ENCODE measurements at regions not wholly inside any gene's neighbourhood (a gene's known extent, or its start where the extent isn't known, plus 50 kb on each side); places are given as distances from the start of the nearest gene placed in this dataset.
A peak's percentile ranks its signal among the peaks of the same experiment; 100 is the strongest.

DNA sequence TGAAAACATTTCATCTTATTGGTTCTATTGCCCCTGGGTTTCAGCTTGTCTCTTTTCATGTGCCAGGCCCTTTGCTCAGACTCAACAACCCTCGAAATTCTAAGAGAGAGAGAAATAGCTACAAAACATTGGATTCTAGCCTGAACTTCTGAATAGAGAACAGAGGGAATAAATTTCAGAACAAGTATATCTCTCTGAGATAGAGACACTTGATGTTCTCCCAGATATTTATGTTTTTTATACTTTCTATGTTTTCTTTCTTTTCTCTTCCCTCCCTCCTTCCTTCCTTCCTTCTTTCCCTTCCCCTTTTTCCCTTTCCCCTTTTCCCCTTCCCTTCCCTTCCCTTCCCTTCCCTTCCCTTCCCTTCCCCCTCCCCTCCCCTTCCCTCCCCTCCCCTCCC, 279.5 kb upstream of the SPRED2 start:
- Histone ChIP-seq H3K36me3 (ENCODE audit: control insufficient read depth in 2 of 2, insufficient read depth in 1 of 2, low read length in 2 of 2) (no peaks in the 10 kb centered on the region), H3K27ac (ENCODE audit: extremely low read depth, low read depth, low read length) (no peak overlapping the region), H3K4me3 (ENCODE audit: low read depth, low read length) (no peak overlapping the region), H3K4me1 (ENCODE audit: control insufficient read depth, insufficient read depth, low read length) (no peaks in the 10 kb centered on the region; the same call in 1 of the 2 replicates), H3K9me3 (ENCODE audit: control insufficient read depth, insufficient read depth, low read depth, low read length) (no peaks in the 10 kb centered on the region)
- ChIA-PET POLR2A (no interaction called here), CTCF (interaction anchor here (0.5 to 2.3 kb wide), 16 partner anchors 13 to 1205 kb away, joined by 3 to 24 read pairs (median 4); no protein-coding TSS in a partner anchor)
- TF ChIP-seq ZNF394 (tag by site-specific recombination; IDR thresholded peaks at IDR 0.05; ENCODE audit: borderline replicate concordance) (no peak), ZXDB (tag by site-specific recombination; IDR thresholded peaks at IDR 0.05) (no peak), ZBTB48 (tag by site-specific recombination; IDR thresholded peaks at IDR 0.05) (no peak), ZNF785 (tag by site-specific recombination; IDR thresholded peaks at IDR 0.05) (no peak), ZNF311 (tag by site-specific recombination; IDR thresholded peaks at IDR 0.05; ENCODE audit: borderline replicate concordance) (no peak), ZNF354C (tag by site-specific recombination; IDR thresholded peaks at IDR 0.05; ENCODE audit: borderline replicate concordance, low read depth) (no peak), MZF1 (tag by site-specific recombination; IDR thresholded peaks at IDR 0.05; ENCODE audit: borderline replicate concordance) (no peak)
- TF ChIP-seq, protein P1, sequence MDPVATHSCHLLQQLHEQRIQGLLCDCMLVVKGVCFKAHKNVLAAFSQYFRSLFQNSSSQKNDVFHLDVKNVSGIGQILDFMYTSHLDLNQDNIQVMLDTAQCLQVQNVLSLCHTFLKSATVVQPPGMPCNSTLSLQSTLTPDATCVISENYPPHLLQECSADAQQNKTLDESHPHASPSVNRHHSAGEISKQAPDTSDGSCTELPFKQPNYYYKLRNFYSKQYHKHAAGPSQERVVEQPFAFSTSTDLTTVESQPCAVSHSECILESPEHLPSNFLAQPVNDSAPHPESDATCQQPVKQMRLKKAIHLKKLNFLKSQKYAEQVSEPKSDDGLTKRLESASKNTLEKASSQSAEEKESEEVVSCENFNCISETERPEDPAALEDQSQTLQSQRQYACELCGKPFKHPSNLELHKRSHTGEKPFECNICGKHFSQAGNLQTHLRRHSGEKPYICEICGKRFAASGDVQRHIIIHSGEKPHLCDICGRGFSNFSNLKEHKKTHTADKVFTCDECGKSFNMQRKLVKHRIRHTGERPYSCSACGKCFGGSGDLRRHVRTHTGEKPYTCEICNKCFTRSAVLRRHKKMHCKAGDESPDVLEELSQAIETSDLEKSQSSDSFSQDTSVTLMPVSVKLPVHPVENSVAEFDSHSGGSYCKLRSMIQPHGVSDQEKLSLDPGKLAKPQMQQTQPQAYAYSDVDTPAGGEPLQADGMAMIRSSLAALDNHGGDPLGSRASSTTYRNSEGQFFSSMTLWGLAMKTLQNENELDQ (tag by site-specific recombination; IDR thresholded peaks at IDR 0.05; ENCODE audit: low read depth) = no peak
- TF ChIP-seq, protein P2, sequence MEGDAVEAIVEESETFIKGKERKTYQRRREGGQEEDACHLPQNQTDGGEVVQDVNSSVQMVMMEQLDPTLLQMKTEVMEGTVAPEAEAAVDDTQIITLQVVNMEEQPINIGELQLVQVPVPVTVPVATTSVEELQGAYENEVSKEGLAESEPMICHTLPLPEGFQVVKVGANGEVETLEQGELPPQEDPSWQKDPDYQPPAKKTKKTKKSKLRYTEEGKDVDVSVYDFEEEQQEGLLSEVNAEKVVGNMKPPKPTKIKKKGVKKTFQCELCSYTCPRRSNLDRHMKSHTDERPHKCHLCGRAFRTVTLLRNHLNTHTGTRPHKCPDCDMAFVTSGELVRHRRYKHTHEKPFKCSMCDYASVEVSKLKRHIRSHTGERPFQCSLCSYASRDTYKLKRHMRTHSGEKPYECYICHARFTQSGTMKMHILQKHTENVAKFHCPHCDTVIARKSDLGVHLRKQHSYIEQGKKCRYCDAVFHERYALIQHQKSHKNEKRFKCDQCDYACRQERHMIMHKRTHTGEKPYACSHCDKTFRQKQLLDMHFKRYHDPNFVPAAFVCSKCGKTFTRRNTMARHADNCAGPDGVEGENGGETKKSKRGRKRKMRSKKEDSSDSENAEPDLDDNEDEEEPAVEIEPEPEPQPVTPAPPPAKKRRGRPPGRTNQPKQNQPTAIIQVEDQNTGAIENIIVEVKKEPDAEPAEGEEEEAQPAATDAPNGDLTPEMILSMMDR (tag by site-specific recombination; IDR thresholded peaks at IDR 0.05) = no peak

DNA sequence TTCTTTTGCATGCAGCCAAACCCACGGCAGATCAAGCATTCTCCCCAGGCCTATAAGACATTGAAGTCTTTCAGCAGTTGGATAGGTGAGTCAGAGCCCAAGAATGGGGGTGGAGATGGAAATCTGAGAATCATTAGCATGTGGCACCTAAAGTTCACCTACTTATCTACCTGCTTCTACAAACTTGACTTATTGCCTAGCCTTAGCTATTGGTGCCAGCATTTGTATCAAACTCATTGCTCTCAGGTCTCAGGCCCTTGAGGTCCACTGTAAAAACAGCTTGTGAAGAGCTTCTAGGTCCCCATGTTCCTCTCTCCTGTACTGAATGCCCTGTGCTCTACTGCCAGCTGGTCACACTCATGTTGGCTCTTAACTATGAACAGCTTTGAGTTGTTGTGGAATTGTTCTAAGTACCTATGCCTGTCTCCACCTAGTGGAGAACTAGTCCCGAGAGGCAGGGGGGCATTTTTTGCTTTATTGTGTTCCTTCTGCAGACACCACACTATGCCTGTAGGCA, 278.4 kb upstream of the SPRED2 start:
- H3K4me1 ChIP-seq (ENCODE audit: control insufficient read depth, insufficient read depth, low read length) = no peaks in the 10 kb centered on the region; the same call in 1 of the 2 replicates
- no peaks in the 10 kb centered on the region for H3K9me3 ChIP-seq (ENCODE audit: control insufficient read depth, insufficient read depth, low read depth, low read length)
- no peak overlapping the region for H3K27ac ChIP-seq (ENCODE audit: extremely low read depth, low read depth, low read length)
- POLR2A ChIA-PET = no interaction called here
- no peaks in the 10 kb centered on the region for H3K36me3 ChIP-seq (ENCODE audit: control insufficient read depth in 2 of 2, insufficient read depth in 1 of 2, low read length in 2 of 2)
- CTCF ChIA-PET = interaction anchor here (0.6 to 2.3 kb wide), 22 partner anchors 8 to 1346 kb away, joined by 3 to 24 read pairs (median 4); no protein-coding TSS in a partner anchor
- TF ChIP-seq, protein P2 (tag by site-specific recombination; IDR thresholded peaks at IDR 0.05) = 0 out of 2 replicates have a peak, but pooled peaks have one; percentile 19
- TF ChIP-seq, protein P3, sequence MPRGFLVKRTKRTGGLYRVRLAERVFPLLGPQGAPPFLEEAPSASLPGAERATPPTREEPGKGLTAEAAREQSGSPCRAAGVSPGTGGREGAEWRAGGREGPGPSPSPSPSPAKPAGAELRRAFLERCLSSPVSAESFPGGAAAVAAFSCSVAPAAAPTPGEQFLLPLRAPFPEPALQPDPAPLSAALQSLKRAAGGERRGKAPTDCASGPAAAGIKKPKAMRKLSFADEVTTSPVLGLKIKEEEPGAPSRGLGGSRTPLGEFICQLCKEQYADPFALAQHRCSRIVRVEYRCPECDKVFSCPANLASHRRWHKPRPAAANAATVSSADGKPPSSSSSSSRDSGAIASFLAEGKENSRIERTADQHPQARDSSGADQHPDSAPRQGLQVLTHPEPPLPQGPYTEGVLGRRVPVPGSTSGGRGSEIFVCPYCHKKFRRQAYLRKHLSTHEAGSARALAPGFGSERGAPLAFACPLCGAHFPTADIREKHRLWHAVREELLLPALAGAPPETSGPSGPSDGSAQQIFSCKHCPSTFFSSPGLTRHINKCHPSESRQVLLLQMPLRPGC (tag by site-specific recombination; IDR thresholded peaks at IDR 0.05) = no peak
- H3K4me3 ChIP-seq (ENCODE audit: low read depth, low read length) = no peak overlapping the region

DNA sequence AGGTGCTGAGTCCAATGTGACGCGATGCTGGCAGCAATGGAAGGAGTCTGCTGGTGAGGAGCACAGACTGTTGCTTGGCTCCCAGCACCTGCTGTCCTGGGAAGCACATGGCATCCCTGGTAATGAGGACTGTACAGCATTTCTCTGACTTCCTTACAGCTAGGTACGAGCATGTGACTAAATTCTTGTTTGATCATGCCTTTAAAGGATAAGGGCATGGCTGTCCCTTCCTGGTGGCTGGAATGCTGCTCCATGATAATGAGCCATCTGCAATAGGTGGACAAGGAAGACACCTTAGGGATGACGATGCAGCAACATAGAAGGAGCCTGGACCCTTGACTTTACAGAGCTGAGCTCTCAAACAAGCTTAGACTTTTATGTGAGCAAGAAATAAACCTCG, 278.0 kb upstream of the SPRED2 start:
- no peak for TF ChIP-seq ZNF214 (tag by site-specific recombination; IDR thresholded peaks at IDR 0.05; ENCODE audit: borderline replicate concordance)
- Histone ChIP-seq H3K36me3 (ENCODE audit: control insufficient read depth in 2 of 2, insufficient read depth in 1 of 2, low read length in 2 of 2) (no peaks in the 10 kb centered on the region), H3K4me1 (ENCODE audit: control insufficient read depth, insufficient read depth, low read length) (no peaks in the 10 kb centered on the region), H3K4me3 (ENCODE audit: low read depth, low read length) (no peak overlapping the region), H3K9me3 (ENCODE audit: control insufficient read depth, insufficient read depth, low read depth, low read length) (no peaks in the 10 kb centered on the region), H3K27ac (ENCODE audit: extremely low read depth, low read depth, low read length) (no peak overlapping the region)
- CTCF ChIA-PET = interaction anchor here (0.6 to 2.3 kb wide), 20 partner anchors 8 to 1346 kb away, joined by 3 to 24 read pairs (median 4); no protein-coding TSS in a partner anchor
- POLR2A ChIA-PET = no interaction called here
